ENCODE measurements at regions not wholly inside any gene's neighbourhood (a gene's known extent, or its start where the extent isn't known, plus 50 kb on each side); places are given as distances from the start of the nearest gene placed in this dataset.

DNA sequence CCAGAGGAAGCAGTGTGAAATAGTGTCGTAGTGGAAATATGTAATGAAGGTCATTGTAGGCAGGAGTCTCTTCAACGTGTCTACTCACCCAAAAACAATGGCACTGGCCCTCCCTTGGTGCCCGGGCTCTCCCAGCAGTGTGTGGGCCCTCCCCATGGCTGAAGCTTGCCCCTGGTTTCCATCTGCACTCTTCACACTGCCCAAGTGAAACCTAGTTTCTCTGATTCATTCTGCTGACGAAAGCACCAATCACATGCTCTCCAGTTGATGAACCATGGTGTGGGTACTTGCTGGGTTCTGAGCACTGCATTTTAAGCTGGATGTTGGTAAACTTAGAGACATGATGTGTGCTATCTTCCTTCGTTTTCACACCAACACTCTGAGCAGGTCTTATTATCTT is 61.0 kb upstream of the AGBL1 start:
- TF ChIP-seq POLR2A (IDR thresholded peaks at IDR 0.05; ENCODE audit: low read depth, low read length) (no peak), POLR2AphosphoS5 (IDR thresholded peaks at IDR 0.05; ENCODE audit: insufficient read depth, low read depth, low read length) (no peak), CTCF (IDR thresholded peaks at IDR 0.05; ENCODE audit: extremely low read depth in 1 of 2, insufficient read depth in 1 of 2, low read depth in 1 of 2, low read length in 2 of 2) (no peak), MAX (IDR thresholded peaks at IDR 0.05; ENCODE audit: insufficient read depth, insufficient read length) (no peak), FOS (IDR thresholded peaks at IDR 0.05; ENCODE audit: borderline replicate concordance, insufficient read depth, low read length) (no peak), EZH2 (IDR thresholded peaks at IDR 0.05; ENCODE audit: borderline replicate concordance, low read depth, low read length, severe bottlenecking) (no peak), JUN (IDR thresholded peaks at IDR 0.05; ENCODE audit: borderline replicate concordance, insufficient read depth, insufficient read length, low read depth) (no peak)

Data from endothelial cell of umbilical vein (primary cell).